ENCODE measurements at regions not wholly inside any gene's neighbourhood (a gene's known extent, or its start where the extent isn't known, plus 50 kb on each side); places are given as distances from the start of the nearest gene placed in this dataset.

GRCh38 chr18:29556070-29556469 is 1379.1 kb upstream of the CDH2 start:
- TF ChIP-seq CTCF (conservative IDR thresholded peaks at IDR 0.05) (no peak), ZFX (IDR thresholded peaks at IDR 0.05) (no peak)
